Natural killer cell (primary cell): ENCODE measurements at regions not wholly inside any gene's neighbourhood (a gene's known extent, or its start where the extent isn't known, plus 50 kb on each side); places are given as distances from the start of the nearest gene placed in this dataset.

Experiments
- ATAC-seq, 3 donors: fragments of 150-1000 bp in 2 of 3; fragments of 200-7000 bp in 1 of 3; cut with Tn5 transposase; 1 replicate in 1 of 3; 2 replicates in 2 of 3; pipeline ENCODE4 v1.10.0; 2021; ENCODE audit warnings: mild to moderate bottlenecking in 2 of 3, moderate library complexity in 2 of 3
- DNase-seq, 2 donors: peaks; one replicate each; pipeline versions ENCODE4 v3.0.0 to v3.0.0-alpha.2; 2013 to 2021; ENCODE audit warnings: mixed read lengths in 1 of 2
- H3K27ac ChIP-seq: one replicate; pipeline ENCODE4 v1.5.1; 2013; ENCODE audit warnings: mild to moderate bottlenecking, low read length
- H3K27me3 ChIP-seq: one replicate; pipeline ENCODE4 v1.6.1; 2013; ENCODE audit warnings: low read length; ENCODE audit not compliant: control insufficient read depth, insufficient read depth
- H3K36me3 ChIP-seq: one replicate; pipeline ENCODE4 v1.6.1; 2013; ENCODE audit warnings: low read length; ENCODE audit not compliant: control insufficient read depth, insufficient read depth
- H3K4me1 ChIP-seq: one replicate; pipeline ENCODE4 v1.6.1; 2013; ENCODE audit warnings: low read length; ENCODE audit not compliant: control insufficient read depth, insufficient read depth
- H3K4me3 ChIP-seq: one replicate; pipeline ENCODE4 v1.5.1; 2013; ENCODE audit warnings: low read length
- H3K9me3 ChIP-seq: one replicate; pipeline ENCODE4 v1.6.1; 2013; ENCODE audit warnings: low read length; ENCODE audit not compliant: control insufficient read depth, insufficient read depth
- H3K27ac Mint-ChIP-seq, 2 donors: one replicate each; pipeline ENCODE4 v1.8.0; 2022; ENCODE audit warnings: mild to moderate bottlenecking in 2 of 2, mixed read lengths in 2 of 2, moderate library complexity in 1 of 2
- H3K27me3 Mint-ChIP-seq, 2 donors: one replicate each; pipeline ENCODE4 v1.8.0; 2022; ENCODE audit warnings: low read depth in 2 of 2, mixed read lengths in 2 of 2
- H3K36me3 Mint-ChIP-seq: one replicate; pipeline ENCODE4 v1.8.0; 2022; ENCODE audit warnings: mixed read lengths
- H3K4me1 Mint-ChIP-seq, 2 donors: one replicate each; pipeline ENCODE4 v1.8.0; 2022; ENCODE audit warnings: mixed read lengths in 2 of 2
- H3K4me3 Mint-ChIP-seq: one replicate; pipeline ENCODE4 v1.8.0; 2022; ENCODE audit warnings: mild to moderate bottlenecking, moderate library complexity, mixed read lengths
- H3K9me3 Mint-ChIP-seq, 2 donors: one replicate each; pipeline ENCODE4 v1.8.0; 2022; ENCODE audit warnings: mixed read lengths in 2 of 2
- WGBS: methylation state at CpG from one replicate; pipeline ENCODE4 v1.1.7; 2013; ENCODE audit warnings: missing lambda C conversion rate; ENCODE audit not compliant: insufficient coverage; 5-methylcytosine and 5-hydroxymethylcytosine counted together
- intact Hi-C: fragments of 100-400 bp; cut with micrococcal nuclease; formaldehyde crosslinking; loops from one replicate; pipeline ENCODE4 v1.14.2; 2022
- TF ChIP-seq, protein P1 (sequence below): fragments of 200-600 bp; IDR thresholded peaks from one replicate; pipeline ENCODE4 v1.8.0; 2022; ENCODE audit warnings: antibody characterized with exemption

DNA sequence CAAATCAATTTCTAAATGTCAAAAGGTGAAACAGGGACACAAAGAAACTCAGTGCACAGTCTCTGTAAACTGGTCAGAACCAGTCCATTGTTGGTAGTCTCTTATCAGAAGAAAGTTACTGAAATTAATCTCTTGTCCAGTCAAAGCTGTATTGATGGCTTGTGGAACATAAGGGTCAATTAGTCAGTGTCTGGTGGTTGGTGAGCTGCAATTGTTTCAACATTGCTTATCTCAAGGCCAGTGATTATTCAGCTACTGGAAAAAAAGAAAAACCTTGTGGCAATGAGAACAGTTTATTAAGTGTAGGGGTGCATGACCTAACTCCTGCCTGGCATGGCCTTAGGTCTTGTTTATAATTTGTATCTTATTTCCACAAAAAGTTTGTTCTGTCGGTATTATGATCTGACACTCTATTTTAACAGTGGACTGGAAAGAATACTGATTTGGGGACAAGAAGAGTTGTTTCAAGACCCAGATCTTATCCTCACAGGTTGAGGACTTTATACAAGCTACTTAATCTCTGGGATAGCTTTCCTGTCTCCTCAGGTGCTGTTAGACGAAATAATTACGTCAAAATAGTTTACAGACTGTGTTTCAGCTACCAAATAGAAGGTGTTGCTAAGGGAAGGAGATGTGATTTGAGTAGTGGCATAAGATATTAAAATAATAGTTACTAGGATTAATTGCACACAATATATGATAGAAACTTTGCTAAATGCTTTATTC, 520.0 kb upstream of the IRAK1BP1 start:
- ATAC-seq: no peak
- no peak for DNase-seq
- TF ChIP-seq, protein P1, sequence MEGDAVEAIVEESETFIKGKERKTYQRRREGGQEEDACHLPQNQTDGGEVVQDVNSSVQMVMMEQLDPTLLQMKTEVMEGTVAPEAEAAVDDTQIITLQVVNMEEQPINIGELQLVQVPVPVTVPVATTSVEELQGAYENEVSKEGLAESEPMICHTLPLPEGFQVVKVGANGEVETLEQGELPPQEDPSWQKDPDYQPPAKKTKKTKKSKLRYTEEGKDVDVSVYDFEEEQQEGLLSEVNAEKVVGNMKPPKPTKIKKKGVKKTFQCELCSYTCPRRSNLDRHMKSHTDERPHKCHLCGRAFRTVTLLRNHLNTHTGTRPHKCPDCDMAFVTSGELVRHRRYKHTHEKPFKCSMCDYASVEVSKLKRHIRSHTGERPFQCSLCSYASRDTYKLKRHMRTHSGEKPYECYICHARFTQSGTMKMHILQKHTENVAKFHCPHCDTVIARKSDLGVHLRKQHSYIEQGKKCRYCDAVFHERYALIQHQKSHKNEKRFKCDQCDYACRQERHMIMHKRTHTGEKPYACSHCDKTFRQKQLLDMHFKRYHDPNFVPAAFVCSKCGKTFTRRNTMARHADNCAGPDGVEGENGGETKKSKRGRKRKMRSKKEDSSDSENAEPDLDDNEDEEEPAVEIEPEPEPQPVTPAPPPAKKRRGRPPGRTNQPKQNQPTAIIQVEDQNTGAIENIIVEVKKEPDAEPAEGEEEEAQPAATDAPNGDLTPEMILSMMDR: no peak
- Histone ChIP-seq H3K27ac (no peak overlapping the region), H3K36me3 (no peaks in the 10 kb centered on the region), H3K4me3 (no peak overlapping the region), H3K9me3 (peaks cover 3% of the 10 kb centered on the region), H3K4me1 (no peaks in the 10 kb centered on the region), H3K27me3 (no peaks in the 10 kb centered on the region)
- no peak overlapping the region for H3K4me3 Mint-ChIP-seq
- no peaks in the 10 kb centered on the region for H3K4me1 Mint-ChIP-seq
- H3K36me3 Mint-ChIP-seq: no peaks in the 10 kb centered on the region
- H3K27ac Mint-ChIP-seq: no peak overlapping the region
- intact Hi-C loops: no loop called here
- peaks cover 8 to 17% of the 10 kb centered on the region in 2 donors for H3K9me3 Mint-ChIP-seq
- WGBS: 100% methylated on average over 1 of the region's 3 CpGs
- H3K27me3 Mint-ChIP-seq: no peaks in the 10 kb centered on the region

DNA sequence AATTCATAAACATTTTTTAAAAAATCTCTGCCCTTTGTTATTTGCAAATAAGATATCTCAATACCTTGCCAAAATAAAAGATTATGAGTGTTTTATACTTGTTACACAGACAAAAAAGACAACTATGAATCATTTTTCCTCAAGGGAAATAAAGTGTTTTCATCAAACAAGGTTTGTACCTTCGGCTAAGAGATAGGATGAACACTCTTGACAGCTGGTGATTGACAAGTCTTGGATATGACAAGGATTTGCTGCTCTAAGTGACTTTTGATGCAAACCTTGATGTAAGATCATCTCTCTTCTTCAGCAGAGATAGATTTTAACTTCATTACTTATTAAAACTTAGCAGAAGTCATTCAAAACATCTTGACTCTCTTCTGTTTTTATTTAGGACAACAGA, 514.3 kb upstream of the IRAK1BP1 start:
- Mint-ChIP-seq H3K4me3 (no peak overlapping the region), H3K36me3 (peaks cover 7% of the 10 kb centered on the region), H3K9me3 (peaks cover 14 to 22% of the 10 kb centered on the region in 2 donors), H3K27me3 (no peaks in the 10 kb centered on the region), H3K27ac (no peak overlapping the region), H3K4me1 (no peaks in the 10 kb centered on the region)
- WGBS: 50% methylated on average over 1 of the region's 1 CpG
- Histone ChIP-seq H3K27ac (no peak overlapping the region), H3K9me3 (peaks cover 3% of the 10 kb centered on the region), H3K4me3 (no peak overlapping the region), H3K27me3 (no peaks in the 10 kb centered on the region), H3K36me3 (no peaks in the 10 kb centered on the region), H3K4me1 (no peaks in the 10 kb centered on the region)
- TF ChIP-seq, protein P1: no peak
- ATAC-seq: no peak
- DNase-seq: no peak
- intact Hi-C loops: no loop called here

DNA sequence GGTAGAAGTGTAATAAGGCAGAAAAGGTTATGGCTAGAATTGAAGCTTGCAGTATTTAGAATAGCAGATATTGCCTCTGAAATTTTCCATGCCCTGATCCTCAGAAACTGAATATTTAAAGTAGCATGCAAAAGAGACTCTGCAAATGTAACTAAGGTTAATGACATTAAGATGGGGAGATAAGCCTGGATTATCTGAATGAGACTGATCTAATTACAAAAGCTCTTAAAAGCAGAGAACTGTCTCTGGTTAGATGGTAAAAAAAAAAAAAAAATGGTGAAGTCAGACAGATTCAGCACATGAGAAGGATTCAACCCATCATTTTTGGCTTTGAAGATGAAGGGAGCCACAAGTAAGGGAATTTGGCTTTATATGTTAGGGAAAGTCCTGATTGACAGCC, 503.7 kb upstream of the IRAK1BP1 start:
- Mint-ChIP-seq H3K36me3 (no peaks in the 10 kb centered on the region), H3K27ac (no peak overlapping the region), H3K4me3 (no peak overlapping the region), H3K9me3 (peaks cover 6 to 9% of the 10 kb centered on the region in 2 donors), H3K4me1 (no peaks in the 10 kb centered on the region), H3K27me3 (no peaks in the 10 kb centered on the region)
- H3K27ac ChIP-seq: no peak overlapping the region
- ATAC-seq: no peak
- TF ChIP-seq, protein P1: no peak
- H3K27me3 ChIP-seq: no peaks in the 10 kb centered on the region
- no peak for DNase-seq
- intact Hi-C loops: no loop called here
- no peaks in the 10 kb centered on the region for H3K36me3 ChIP-seq
- H3K4me3 ChIP-seq: no peak overlapping the region
- H3K9me3 ChIP-seq: peaks cover 10% of the 10 kb centered on the region
- no peaks in the 10 kb centered on the region for H3K4me1 ChIP-seq

DNA sequence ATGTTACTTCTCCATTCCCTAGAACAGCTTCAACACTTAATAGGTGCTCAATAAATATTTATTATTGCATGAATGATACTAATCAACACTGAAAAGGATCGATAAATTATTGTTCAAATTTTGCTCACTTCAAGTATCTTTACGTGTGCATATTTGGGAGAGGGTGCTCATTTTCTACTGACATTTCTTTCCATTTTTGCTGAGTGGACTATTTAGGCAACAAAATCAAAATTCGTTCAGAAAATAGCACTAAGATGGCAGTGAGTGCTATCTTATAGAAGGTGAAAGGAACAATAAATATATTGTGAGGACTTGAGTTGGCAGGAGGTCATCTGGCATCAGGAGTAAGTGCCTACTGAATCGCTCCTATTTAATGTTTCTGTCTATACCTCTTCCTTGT, 501.9 kb upstream of the IRAK1BP1 start:
- TF ChIP-seq, protein P1: no peak
- intact Hi-C loops: no loop called here
- no peaks in the 10 kb centered on the region for H3K4me1 Mint-ChIP-seq
- ATAC-seq: no peak
- H3K9me3 Mint-ChIP-seq: peaks cover 8 to 10% of the 10 kb centered on the region in 2 donors
- H3K27ac Mint-ChIP-seq: no peak overlapping the region
- H3K9me3 ChIP-seq: peaks cover 10% of the 10 kb centered on the region
- no peaks in the 10 kb centered on the region for H3K4me1 ChIP-seq
- 78% methylated on average over 3 of the region's 4 CpGs for WGBS
- no peak overlapping the region for H3K4me3 Mint-ChIP-seq
- DNase-seq: no peak
- no peaks in the 10 kb centered on the region for H3K27me3 Mint-ChIP-seq
- H3K36me3 ChIP-seq: no peaks in the 10 kb centered on the region
- no peak overlapping the region for H3K27ac ChIP-seq
- H3K36me3 Mint-ChIP-seq: peaks cover 6% of the 10 kb centered on the region
- no peaks in the 10 kb centered on the region for H3K27me3 ChIP-seq
- no peak overlapping the region for H3K4me3 ChIP-seq
